Kidney (tissue), 13 donors: ENCODE measurements at regions not wholly inside any gene's neighbourhood (a gene's known extent, or its start where the extent isn't known, plus 50 kb on each side); places are given as distances from the start of the nearest gene placed in this dataset.

Experiments used
- DNase-seq, 5 donors: peaks; one replicate each; pipeline ENCODE4 v3.0.0-alpha.2; 2013 to 2020
- FAIRE-seq: peaks from 2 replicates; lab custom pipeline; 2012; peaks lifted over from hg19 to GRCh38; lab: Jason Lieb, UNC
- H3K27ac ChIP-seq, 2 donors: one replicate each; pipeline ENCODE4 v1.7.0; 2013; ENCODE audit warnings: low read depth in 2 of 2, low read length in 2 of 2, inconsistent platforms in 1 of 2
- H3K27me3 ChIP-seq: one replicate; pipeline ENCODE4 v1.7.1; 2013; ENCODE audit warnings: low read length, inconsistent platforms; ENCODE audit not compliant: control insufficient read depth, insufficient read depth
- H3K36me3 ChIP-seq, 3 donors: one replicate each; pipeline versions ENCODE4 v1.7.0 to v1.7.1; 2013; ENCODE audit warnings: low read length in 3 of 3, control low read depth in 1 of 3, inconsistent platforms in 1 of 3; ENCODE audit not compliant: insufficient read depth in 3 of 3, control insufficient read depth in 2 of 3
- H3K4me1 ChIP-seq, 3 donors: one replicate each; pipeline versions ENCODE4 v1.7.0 to v1.7.1; 2013; ENCODE audit warnings: low read length in 3 of 3, inconsistent platforms in 1 of 3, low read depth in 1 of 3; ENCODE audit not compliant: control insufficient read depth in 2 of 3, insufficient read depth in 2 of 3
- H3K4me3 ChIP-seq, 3 donors: one replicate each; pipeline versions ENCODE4 v1.7.0 to v1.8.1; 2013; ENCODE audit warnings: low read length in 3 of 3, control low read depth in 1 of 3, inconsistent platforms in 1 of 3
- H3K9ac ChIP-seq, 3 donors: one replicate each; pipeline versions ENCODE4 v1.7.0 to v1.7.1; 2013; ENCODE audit warnings: low read length in 3 of 3, control low read depth in 1 of 3, inconsistent platforms in 1 of 3
- H3K9me3 ChIP-seq, 3 donors: one replicate each; pipeline versions ENCODE4 v1.7.0 to v1.7.1; 2013; ENCODE audit warnings: low read length in 3 of 3, control low read depth in 1 of 3, inconsistent platforms in 1 of 3; ENCODE audit not compliant: control insufficient read depth in 2 of 3, insufficient read depth in 1 of 3
- CTCF ChIP-seq: IDR thresholded peaks from 3 replicates; pipeline ENCODE4 v1.5.1; 2012; ENCODE audit warnings: mild to moderate bottlenecking, moderate library complexity, borderline replicate concordance; ENCODE audit not compliant: insufficient read depth; ENCODE audit errors: extremely low read depth
- intact Hi-C: fragments of 100-400 bp; cut with DNase I; formaldehyde crosslinking; loops from one replicate; pipeline ENCODE4 v1.11.1; 2022
- donor health status: control.
- donor health status: control.
- donor health status: control.
- donor health status: control.
- donor health status: control.
- donor health status: DM: yes; HTN: yes; CAD: no.
- donor health status: Normal renal cell carcinoma (clear cell type).

GRCh38 chr10:123351715-123352114 is 197.5 kb downstream of the BUB3 start:
- Histone ChIP-seq H3K36me3 (no peaks in the 10 kb centered on the region), H3K4me3 (no peak overlapping the region), H3K27me3 (no peaks in the 10 kb centered on the region), H3K9ac (no peak overlapping the region), H3K4me1 (no peaks in the 10 kb centered on the region), H3K27ac (no peak overlapping the region), H3K9me3 (no peaks in the 10 kb centered on the region)
- no peak for FAIRE-seq
- no peak for TF ChIP-seq CTCF
- DNase-seq = no peak
- intact Hi-C loops = no loop called here

GRCh38 chr10:123354521-123354920 is 200.3 kb downstream of the BUB3 start:
- FAIRE-seq = no peak

GRCh38 chr10:123355748-123356481 is 201.7 kb downstream of the BUB3 start:
- TF ChIP-seq CTCF = no peak
- H3K4me3 ChIP-seq = no peak overlapping the region
- H3K27me3 ChIP-seq = no peaks in the 10 kb centered on the region
- no peak overlapping the region for H3K9ac ChIP-seq
- FAIRE-seq (no peak), DNase-seq (no peak)
- H3K9me3 ChIP-seq = no peaks in the 10 kb centered on the region
- no peaks in the 10 kb centered on the region for H3K36me3 ChIP-seq
- H3K4me1 ChIP-seq = no peaks in the 10 kb centered on the region
- intact Hi-C loops = no loop called here
- no peak overlapping the region for H3K27ac ChIP-seq

More at GRCh38 chr10:123354521-123354920, 200.3 kb downstream of the BUB3 start:
- DNase-seq = no peak
- no peak for TF ChIP-seq CTCF
- Histone ChIP-seq H3K36me3 (no peaks in the 10 kb centered on the region), H3K9ac (no peak overlapping the region), H3K27ac (no peak overlapping the region), H3K4me3 (no peak overlapping the region), H3K9me3 (no peaks in the 10 kb centered on the region), H3K4me1 (no peaks in the 10 kb centered on the region), H3K27me3 (no peaks in the 10 kb centered on the region)
- intact Hi-C loops = no loop called here
